Right kidney (tissue), 1 donor: ENCODE measurements at regions not wholly inside any gene's neighbourhood (a gene's known extent, or its start where the extent isn't known, plus 50 kb on each side); places are given as distances from the start of the nearest gene placed in this dataset.
"Not testable (repeated sequence)": the region's sequence is repeated elsewhere in the genome, so short reads cannot be mapped to it uniquely, and the experiment has no call there.

ENCODE experiments used
- DNase-seq: peaks from one replicate; pipeline ENCODE4 v3.0.0-alpha.2; 2016

GRCh38 chr10:123320091-123320490 is 165.9 kb downstream of the BUB3 start:
- no peak for DNase-seq

GRCh38 chr10:123323884-123324283 is 169.7 kb downstream of the BUB3 start:
- no peak for DNase-seq

GRCh38 chr10:123325663-123326190 is 171.5 kb downstream of the BUB3 start:
- DNase-seq = no peak

GRCh38 chr10:123326674-123327073 is 172.5 kb downstream of the BUB3 start:
- DNase-seq = no peak

- no peak for DNase-seq
These were observed 173.2 kb downstream of the BUB3 start for GRCh38 chr10:123327450-123327849.

GRCh38 chr10:123327896-123328295 is 173.7 kb downstream of the BUB3 start:
- DNase-seq = no peak

GRCh38 chr10:123331438-123331837 is 177.2 kb downstream of the BUB3 start:
- DNase-seq = no peak

- no peak for DNase-seq
These were observed 192.4 kb downstream of the BUB3 start for GRCh38 chr10:123346581-123346980.

- no peak for DNase-seq
These were observed 194.7 kb downstream of the BUB3 start for GRCh38 chr10:123348691-123349572.

GRCh38 chr10:123351715-123352114 is 197.5 kb downstream of the BUB3 start:
- no peak for DNase-seq

- no peak for DNase-seq
These were observed 200.3 kb downstream of the BUB3 start for GRCh38 chr10:123354521-123354920.

- no peak for DNase-seq
These were observed 201.7 kb downstream of the BUB3 start for GRCh38 chr10:123355748-123356481.

- DNase-seq = no peak
These were observed 202.6 kb downstream of the BUB3 start for GRCh38 chr10:123356799-123357198.

GRCh38 chr10:123357421-123357930 is 203.3 kb downstream of the BUB3 start:
- DNase-seq = peak; percentile 41

GRCh38 chr10:123359539-123359938 is 205.3 kb downstream of the BUB3 start:
- DNase-seq = no peak

GRCh38 chr10:123361832-123362231 is 207.6 kb downstream of the BUB3 start:
- DNase-seq = no peak

- no peak for DNase-seq
These were observed 213.0 kb downstream of the BUB3 start for GRCh38 chr10:123367195-123367594.

GRCh38 chr10:123371626-123372025 is 217.4 kb downstream of the BUB3 start:
- DNase-seq = not testable (repeated sequence)

GRCh38 chr10:123373591-123373990 is 219.4 kb downstream of the BUB3 start:
- DNase-seq = no peak

- no peak for DNase-seq
These were observed 220.9 kb downstream of the BUB3 start for GRCh38 chr10:123375097-123375496.

GRCh38 chr10:123375738-123376137 is 221.5 kb downstream of the BUB3 start:
- DNase-seq = no peak

- no peak for DNase-seq
These were observed 223.7 kb downstream of the BUB3 start for GRCh38 chr10:123377883-123378282.

GRCh38 chr10:123378302-123378701 is 224.1 kb downstream of the BUB3 start:
- no peak for DNase-seq
